ENCODE measurements at regions not wholly inside any gene's neighbourhood (a gene's known extent, or its start where the extent isn't known, plus 50 kb on each side); places are given as distances from the start of the nearest gene placed in this dataset.

GRCh38 chr18:46319783-46320182 is 215.6 kb downstream of the HAUS1 start:
- no peak for DNase-seq (ENCODE audit: low spot score, unreplicated experiment)
- no peak for TF ChIP-seq CTCF (IDR thresholded peaks at IDR 0.05; ENCODE audit: unreplicated experiment)
- Mint-ChIP-seq H3K4me1 (ENCODE audit: low read depth) (peaks cover 10% of the 10 kb centered on the region), H3K4me3 (ENCODE audit: low read depth) (no peak overlapping the region), H3K27ac (no peak overlapping the region), H3K27me3 (peaks cover 5% of the 10 kb centered on the region), H3K36me3 (ENCODE audit: insufficient read depth) (no peaks in the 10 kb centered on the region), H3K9me3 (ENCODE audit: low read depth) (no peaks in the 10 kb centered on the region)

GRCh38 chr18:46320297-46320696 is 216.1 kb downstream of the HAUS1 start:
- H3K36me3 Mint-ChIP-seq (ENCODE audit: insufficient read depth), result no peaks in the 10 kb centered on the region
- TF ChIP-seq CTCF (IDR thresholded peaks at IDR 0.05; ENCODE audit: unreplicated experiment), result no peak
- no peak overlapping the region for H3K27ac Mint-ChIP-seq
- H3K4me3 Mint-ChIP-seq (ENCODE audit: low read depth), result no peak overlapping the region
- no peaks in the 10 kb centered on the region for H3K9me3 Mint-ChIP-seq (ENCODE audit: low read depth)
- DNase-seq (ENCODE audit: low spot score, unreplicated experiment), result no peak
- H3K4me1 Mint-ChIP-seq (ENCODE audit: low read depth), result peaks cover 10% of the 10 kb centered on the region
- peaks cover 5% of the 10 kb centered on the region for H3K27me3 Mint-ChIP-seq

- Mint-ChIP-seq H3K9me3 (ENCODE audit: low read depth) (no peaks in the 10 kb centered on the region), H3K4me3 (ENCODE audit: low read depth) (no peak overlapping the region), H3K36me3 (ENCODE audit: insufficient read depth) (no peaks in the 10 kb centered on the region), H3K4me1 (ENCODE audit: low read depth) (peaks cover 10% of the 10 kb centered on the region), H3K27ac (no peak overlapping the region), H3K27me3 (peaks cover 5% of the 10 kb centered on the region)
- TF ChIP-seq CTCF (IDR thresholded peaks at IDR 0.05; ENCODE audit: unreplicated experiment), result no peak
- no peak for DNase-seq (ENCODE audit: low spot score, unreplicated experiment)
These were observed 216.9 kb downstream of the HAUS1 start for GRCh38 chr18:46320928-46321711.

GRCh38 chr18:46321955-46322354 is 217.8 kb downstream of the HAUS1 start:
- TF ChIP-seq CTCF (IDR thresholded peaks at IDR 0.05; ENCODE audit: unreplicated experiment), result no peak
- H3K27me3 Mint-ChIP-seq, result peaks cover 5% of the 10 kb centered on the region
- no peak overlapping the region for H3K4me3 Mint-ChIP-seq (ENCODE audit: low read depth)
- H3K27ac Mint-ChIP-seq, result no peak overlapping the region
- no peaks in the 10 kb centered on the region for H3K9me3 Mint-ChIP-seq (ENCODE audit: low read depth)
- H3K4me1 Mint-ChIP-seq (ENCODE audit: low read depth), result peaks cover 10% of the 10 kb centered on the region
- H3K36me3 Mint-ChIP-seq (ENCODE audit: insufficient read depth), result no peaks in the 10 kb centered on the region
- no peak for DNase-seq (ENCODE audit: low spot score, unreplicated experiment)

- Mint-ChIP-seq H3K4me1 (ENCODE audit: low read depth) (peaks cover 10% of the 10 kb centered on the region), H3K9me3 (ENCODE audit: low read depth) (no peaks in the 10 kb centered on the region), H3K27ac (no peak overlapping the region), H3K36me3 (ENCODE audit: insufficient read depth) (no peaks in the 10 kb centered on the region), H3K4me3 (ENCODE audit: low read depth) (no peak overlapping the region), H3K27me3 (peaks cover 5% of the 10 kb centered on the region)
- TF ChIP-seq CTCF (IDR thresholded peaks at IDR 0.05; ENCODE audit: unreplicated experiment), result no peak
- DNase-seq (ENCODE audit: low spot score, unreplicated experiment), result no peak
These were observed 218.3 kb downstream of the HAUS1 start for GRCh38 chr18:46322411-46322891.

All from progenitor cell of endocrine pancreas (in vitro differentiated cells).